ENCODE measurements at regions not wholly inside any gene's neighbourhood (a gene's known extent, or its start where the extent isn't known, plus 50 kb on each side); places are given as distances from the start of the nearest gene placed in this dataset.

GRCh38 chr20:60486315-60486714 lies 528.1 kb downstream of the CDH26 start:
- H3K9me3 ChIP-seq (ENCODE audit: control insufficient read depth, low read length) = no peaks in the 10 kb centered on the region
- Mint-ChIP-seq H3K36me3 (ENCODE audit: low read depth) (no peaks in the 10 kb centered on the region), H3K4me3 (no peak overlapping the region), H3K27me3 (ENCODE audit: insufficient read depth) (peaks cover 3% of the 10 kb centered on the region), H3K9me3 (no peaks in the 10 kb centered on the region), H3K4me1 (no peaks in the 10 kb centered on the region), H3K27ac (no peak overlapping the region)
- WGBS, 2 experiments (ENCODE audit: insufficient coverage in 1 of 2, insufficient read length in 1 of 2) = 93 to 97% methylated on average over 7 to 10 of the region's 10 CpGs
- DNase-seq = no peak
- no peak overlapping the region for H3K4me3 ChIP-seq (ENCODE audit: low read length)
- no peaks in the 10 kb centered on the region for H3K4me1 ChIP-seq (ENCODE audit: control insufficient read depth, insufficient read depth, low read length)
- H3K27me3 ChIP-seq (ENCODE audit: control insufficient read depth, insufficient read depth, low read length, poor library complexity, severe bottlenecking) = no peaks in the 10 kb centered on the region
- no peaks in the 10 kb centered on the region for H3K36me3 ChIP-seq (ENCODE audit: control insufficient read depth, insufficient read depth, low read length)
- H3K27ac ChIP-seq (ENCODE audit: low read depth, low read length) = no peak overlapping the region
- H3K9ac ChIP-seq (ENCODE audit: extremely low read depth, low read length, poor library complexity, severe bottlenecking) = no peak overlapping the region
- TF ChIP-seq CTCF (conservative IDR thresholded peaks at IDR 0.05) = no peak

- no peaks in the 10 kb centered on the region for H3K36me3 ChIP-seq (ENCODE audit: control insufficient read depth, insufficient read depth, low read length)
- H3K4me1 Mint-ChIP-seq = no peaks in the 10 kb centered on the region
- no peaks in the 10 kb centered on the region for H3K36me3 Mint-ChIP-seq (ENCODE audit: low read depth)
- no peak overlapping the region for H3K4me3 ChIP-seq (ENCODE audit: low read length)
- no peaks in the 10 kb centered on the region for H3K4me1 ChIP-seq (ENCODE audit: control insufficient read depth, insufficient read depth, low read length)
- H3K27ac ChIP-seq (ENCODE audit: low read depth, low read length) = no peak overlapping the region
- H3K27me3 Mint-ChIP-seq (ENCODE audit: insufficient read depth) = peaks cover 3% of the 10 kb centered on the region
- no peak overlapping the region for H3K9ac ChIP-seq (ENCODE audit: extremely low read depth, low read length, poor library complexity, severe bottlenecking)
- no peak overlapping the region for H3K4me3 Mint-ChIP-seq
- H3K27me3 ChIP-seq (ENCODE audit: control insufficient read depth, insufficient read depth, low read length, poor library complexity, severe bottlenecking) = no peaks in the 10 kb centered on the region
- no peaks in the 10 kb centered on the region for H3K9me3 ChIP-seq (ENCODE audit: control insufficient read depth, low read length)
- no peaks in the 10 kb centered on the region for H3K9me3 Mint-ChIP-seq
- no peak overlapping the region for H3K27ac Mint-ChIP-seq
- WGBS, 2 experiments (ENCODE audit: insufficient coverage in 1 of 2, insufficient read length in 1 of 2) = 93% methylated on average over 7 to 8 of the region's 8 CpGs
- TF ChIP-seq CTCF (conservative IDR thresholded peaks at IDR 0.05) = no peak
- DNase-seq = no peak
Observed at GRCh38 chr20:60486937-60487336, 528.7 kb downstream of the CDH26 start.

- no peaks in the 10 kb centered on the region for H3K36me3 ChIP-seq (ENCODE audit: control insufficient read depth, insufficient read depth, low read length)
- Mint-ChIP-seq H3K4me3 (no peak overlapping the region), H3K36me3 (ENCODE audit: low read depth) (no peaks in the 10 kb centered on the region)
Observed at GRCh38 chr20:60490217-60491050, 532.2 kb downstream of the CDH26 start.

More at GRCh38 chr20:60490217-60491050, 532.2 kb downstream of the CDH26 start:
- Mint-ChIP-seq H3K27me3 (ENCODE audit: insufficient read depth) (no peaks in the 10 kb centered on the region), H3K4me1 (no peaks in the 10 kb centered on the region), H3K9me3 (no peaks in the 10 kb centered on the region), H3K27ac (no peak overlapping the region)
- Histone ChIP-seq H3K9me3 (ENCODE audit: control insufficient read depth, low read length) (no peaks in the 10 kb centered on the region), H3K27me3 (ENCODE audit: control insufficient read depth, insufficient read depth, low read length, poor library complexity, severe bottlenecking) (no peaks in the 10 kb centered on the region), H3K4me3 (ENCODE audit: low read length) (no peak overlapping the region), H3K4me1 (ENCODE audit: control insufficient read depth, insufficient read depth, low read length) (no peaks in the 10 kb centered on the region), H3K27ac (ENCODE audit: low read depth, low read length) (peak overlapping the region; percentile 49), H3K9ac (ENCODE audit: extremely low read depth, low read length, poor library complexity, severe bottlenecking) (no peak overlapping the region)
- WGBS, 2 experiments (ENCODE audit: insufficient coverage in 1 of 2, insufficient read length in 1 of 2) = 85 to 92% methylated on average over 5 to 8 of the region's 8 CpGs
- DNase-seq = no peak
- TF ChIP-seq CTCF (conservative IDR thresholded peaks at IDR 0.05) = no peak

Measured in endodermal cell (in vitro differentiated cells).